ENCODE measurements at regions not wholly inside any gene's neighbourhood (a gene's known extent, or its start where the extent isn't known, plus 50 kb on each side); places are given as distances from the start of the nearest gene placed in this dataset.
"Not testable (repeated sequence)": the region's sequence is repeated elsewhere in the genome, so short reads cannot be mapped to it uniquely, and the experiment has no call there.

DNA sequence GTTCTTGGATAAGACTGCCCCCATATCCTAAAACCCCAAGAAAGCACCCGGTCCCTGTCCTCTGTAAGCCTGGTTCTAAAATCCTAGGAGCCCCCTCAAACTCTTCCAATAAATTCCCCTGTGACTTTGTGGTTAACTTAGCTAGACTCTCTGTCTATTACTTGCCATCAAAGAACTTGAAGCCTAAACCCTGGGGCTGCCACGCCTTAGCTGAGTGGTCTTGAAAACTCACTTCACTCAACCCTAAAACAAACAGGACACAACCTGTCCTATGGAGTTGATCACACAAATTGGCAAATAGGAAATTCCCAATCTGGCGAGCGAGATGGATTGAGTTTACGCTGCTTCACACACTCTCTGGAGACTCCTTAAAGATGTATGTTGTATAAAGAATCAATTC is 191.4 kb upstream of the SVIL start:
- DNase-seq (ENCODE audit: low spot score) = no peak

DNA sequence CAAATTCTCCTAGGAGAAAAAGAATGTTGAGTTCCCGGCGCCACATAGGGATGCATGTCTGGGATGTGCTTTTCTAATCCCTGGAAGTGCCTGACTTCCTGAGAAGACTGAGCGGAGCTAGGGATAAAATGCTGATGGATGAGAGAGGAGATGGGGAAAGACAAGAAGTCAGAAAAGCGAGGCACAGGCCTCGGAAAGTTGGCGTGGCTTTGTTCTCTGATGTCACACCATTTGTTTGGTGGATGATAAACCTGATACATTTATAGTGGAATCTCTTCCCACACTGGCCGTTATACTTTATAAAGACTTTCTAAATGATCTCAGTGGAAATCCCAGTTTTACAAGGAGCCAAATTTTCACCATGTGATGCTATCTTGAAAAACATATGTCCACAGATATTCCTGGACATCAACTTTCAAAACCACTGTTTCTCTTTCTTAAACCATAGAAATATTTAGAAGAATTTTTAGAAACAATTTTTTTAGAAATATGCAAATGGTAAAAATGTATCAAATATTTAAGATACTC is 188.8 kb upstream of the SVIL start:
- no peak for DNase-seq (ENCODE audit: low spot score)

DNA sequence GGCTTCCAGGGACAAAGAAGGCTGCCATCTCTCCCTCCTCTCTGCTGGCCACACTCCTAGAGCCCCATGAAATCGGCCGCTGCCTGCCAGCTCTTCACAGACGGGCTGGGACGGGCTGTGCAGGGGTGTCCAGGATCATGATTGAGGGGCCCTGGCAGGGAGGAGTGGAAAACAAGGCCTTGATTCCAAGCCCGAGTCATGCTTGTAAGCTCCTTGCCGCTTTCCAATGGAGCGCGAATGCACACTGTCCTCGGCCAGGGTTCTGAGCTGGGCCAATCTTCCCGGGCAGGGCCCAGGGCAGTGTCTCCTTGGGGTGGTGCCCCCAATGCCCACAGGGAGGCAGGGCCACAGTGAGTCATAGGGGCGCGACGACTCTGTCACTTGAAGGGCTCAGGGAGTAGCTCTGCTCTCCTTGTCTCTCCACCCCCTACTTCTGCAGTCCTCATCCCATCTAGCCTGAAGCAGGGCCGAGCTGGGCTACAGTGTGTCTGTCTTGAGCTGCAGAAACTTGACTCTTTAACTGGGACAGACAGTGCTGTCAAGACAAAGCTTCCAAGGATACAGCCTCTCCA is 186.2 kb upstream of the SVIL start:
- no peak for DNase-seq (ENCODE audit: low spot score)

DNA sequence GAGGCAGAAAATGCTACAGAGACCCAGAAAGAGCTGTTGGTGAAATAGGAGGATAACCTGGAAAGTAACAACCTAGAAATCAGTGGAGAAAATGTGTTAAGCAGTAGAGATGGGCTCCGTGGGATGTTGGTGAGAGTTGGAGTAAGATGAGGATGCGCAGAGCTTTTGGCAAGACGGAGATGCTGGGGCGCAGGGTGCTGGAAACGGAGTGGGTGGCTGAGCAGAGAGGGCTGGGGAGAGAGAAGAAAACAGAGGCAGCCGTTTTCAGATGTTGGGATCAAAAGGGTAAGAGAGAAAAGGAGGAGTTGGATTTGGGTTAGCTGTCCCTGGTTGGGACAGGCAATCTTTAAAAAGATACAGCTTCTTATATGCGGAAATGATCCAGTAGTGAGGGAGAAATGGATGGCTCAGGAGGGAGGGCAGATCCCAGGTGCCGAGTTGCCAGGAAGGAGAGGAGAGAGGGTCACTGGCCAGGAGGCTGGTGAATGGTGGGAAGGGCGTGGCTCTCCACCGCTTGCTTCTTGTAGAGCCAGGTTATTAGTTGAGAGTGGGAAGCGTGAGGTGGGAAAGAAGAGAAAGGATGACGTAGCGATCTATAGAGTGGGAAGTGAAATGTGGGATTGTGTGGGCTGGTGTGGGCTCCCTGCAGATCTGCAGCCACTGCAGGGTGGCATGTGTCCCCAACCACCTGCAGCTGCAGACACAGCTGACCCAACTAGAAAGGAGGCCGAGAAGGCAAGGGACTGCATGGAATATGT is 182.2 kb upstream of the SVIL start:
- DNase-seq (ENCODE audit: low spot score) = no peak

DNA sequence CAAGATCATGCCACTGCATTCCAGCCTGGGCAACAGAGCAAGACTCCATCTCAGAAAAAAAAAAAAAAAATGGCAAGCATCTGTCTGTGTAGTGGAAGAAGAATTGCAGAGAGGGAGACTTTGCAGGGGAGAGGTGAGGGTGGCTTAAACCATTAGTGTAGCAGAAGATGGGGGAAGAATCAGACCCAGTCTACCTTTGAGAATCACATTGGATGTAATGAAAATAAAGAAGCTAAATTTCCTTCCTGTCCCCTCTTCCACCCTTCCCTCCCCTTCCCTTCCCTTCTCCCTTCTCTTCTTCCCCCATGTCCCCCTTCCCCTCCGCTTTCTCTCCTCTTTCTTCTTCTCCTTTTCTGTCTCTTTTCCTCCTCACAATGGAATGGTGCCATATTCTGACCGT is 180.8 kb upstream of the SVIL start:
- DNase-seq (ENCODE audit: low spot score) = no peak

DNA sequence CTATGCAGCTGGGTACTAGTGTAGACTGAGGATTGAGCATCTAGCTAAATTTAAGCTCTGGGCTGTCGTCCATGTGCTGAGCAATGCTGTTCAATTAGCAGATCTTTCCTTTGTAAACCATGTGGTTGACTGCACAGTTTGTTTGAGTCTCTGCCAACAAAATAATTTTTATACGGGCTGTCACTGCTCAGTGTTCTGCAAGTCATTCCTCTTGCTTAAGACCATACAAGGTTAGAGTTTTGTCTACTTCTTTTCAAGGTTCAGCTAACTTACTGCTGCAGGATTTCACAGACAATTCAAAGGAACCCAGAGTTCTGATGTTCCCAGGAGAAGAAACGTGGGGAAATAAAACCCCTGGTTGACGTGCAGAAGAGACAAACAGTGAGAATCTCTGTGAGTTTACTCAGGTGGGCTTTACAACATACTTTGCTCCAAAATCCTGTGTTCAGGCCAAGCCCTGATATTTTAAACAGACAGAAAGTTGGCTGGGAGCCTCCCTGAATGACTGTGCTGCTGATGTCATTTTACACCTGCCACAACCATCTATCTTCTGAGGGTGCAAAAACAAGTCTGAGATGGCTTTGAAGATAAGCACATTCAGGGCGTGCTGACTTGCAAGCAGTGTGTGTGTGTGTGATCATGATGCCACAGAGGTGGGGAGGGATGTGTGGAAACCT is 177.1 kb upstream of the SVIL start:
- no peak for DNase-seq (ENCODE audit: low spot score)

DNA sequence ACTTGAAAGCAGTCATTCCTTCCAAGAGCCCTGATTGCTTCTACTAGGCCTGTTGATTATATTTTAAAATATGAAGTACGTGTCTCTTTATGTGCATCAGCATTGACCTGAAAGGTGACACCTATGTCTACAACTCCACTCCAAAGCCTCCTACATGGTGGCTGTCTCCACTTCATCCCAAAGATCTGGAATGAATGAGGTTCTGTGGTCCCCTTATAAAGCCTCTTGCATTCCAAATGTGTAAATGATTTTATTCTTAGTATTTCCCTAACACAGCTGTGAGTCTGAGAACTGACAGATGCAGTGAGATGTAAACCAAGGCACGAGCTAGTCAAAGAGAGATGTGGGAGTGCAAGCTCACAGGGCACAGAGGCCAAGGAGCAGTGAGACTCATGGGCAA is 176.0 kb upstream of the SVIL start:
- no peak for DNase-seq (ENCODE audit: low spot score)

DNA sequence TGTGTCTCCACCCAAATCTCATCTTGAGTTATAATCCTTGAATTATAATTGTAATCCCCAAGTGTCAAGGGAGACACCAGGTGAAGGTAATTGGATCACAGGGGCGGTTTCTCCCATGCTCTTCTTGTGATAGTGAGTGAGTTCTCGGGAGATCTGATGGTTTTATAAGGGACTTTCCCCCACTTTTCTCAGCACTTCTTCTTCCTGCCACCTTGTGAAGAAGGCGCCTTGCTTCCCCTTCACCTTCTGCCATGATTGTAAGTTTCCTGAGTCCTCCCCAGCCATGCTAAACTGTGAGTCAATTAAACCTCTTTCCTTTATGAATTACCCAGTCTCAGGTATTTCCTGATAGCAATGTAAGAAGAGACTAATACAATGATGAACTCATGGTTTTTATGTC is 175.5 kb upstream of the SVIL start:
- DNase-seq (ENCODE audit: low spot score) = not testable (repeated sequence)

DNA sequence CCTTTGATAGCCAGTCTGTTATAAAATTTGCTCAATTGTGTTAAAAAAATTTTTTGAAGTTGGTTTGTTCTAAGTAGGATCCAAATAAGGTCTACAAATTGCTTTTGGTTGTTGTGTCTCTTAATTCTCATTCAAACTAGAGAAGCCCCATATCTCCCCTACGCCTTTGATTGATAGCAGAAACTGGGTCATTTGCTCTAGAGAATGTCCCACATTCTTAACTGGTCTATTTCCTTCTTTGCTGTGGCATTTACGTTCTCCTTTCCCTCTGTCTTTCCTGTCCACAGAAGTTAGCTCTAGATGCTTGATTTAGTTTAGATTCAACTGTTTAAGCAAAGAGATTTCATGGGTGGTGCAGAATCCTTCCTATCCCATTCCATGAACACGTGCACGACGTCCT is 174.6 kb upstream of the SVIL start:
- DNase-seq (ENCODE audit: low spot score) = no peak

DNA sequence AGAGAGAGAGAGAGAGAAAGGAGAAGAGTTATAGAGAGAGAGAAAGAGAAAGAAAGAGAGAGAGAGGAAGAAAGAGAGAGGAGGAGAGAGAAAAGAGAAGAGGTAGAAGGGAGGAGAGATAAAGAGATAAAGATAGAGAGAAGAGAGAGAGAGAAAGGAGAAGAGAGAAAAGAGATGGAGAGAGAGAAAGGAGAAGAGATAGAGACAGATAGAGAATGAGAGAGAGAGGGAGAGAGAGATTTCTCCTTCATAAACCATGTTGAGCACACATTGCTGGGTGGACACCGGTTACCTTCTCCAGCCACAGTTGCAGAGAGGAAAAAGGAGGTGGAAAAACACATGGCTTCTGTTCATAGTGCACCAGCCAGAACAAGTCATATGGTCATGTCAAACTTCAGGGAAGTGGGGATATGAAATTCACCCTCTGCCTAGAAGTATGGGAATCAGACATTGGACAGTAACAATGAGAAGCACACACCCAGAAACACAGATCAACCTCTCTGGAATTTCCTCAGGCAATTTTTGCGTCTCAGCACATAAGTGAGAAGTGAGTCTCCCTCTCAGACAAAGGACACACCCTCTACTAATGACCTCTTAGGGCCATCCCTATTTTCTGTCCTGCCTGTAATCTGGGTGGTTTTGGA is 172.5 kb upstream of the SVIL start:
- no peak for DNase-seq (ENCODE audit: low spot score)

DNA sequence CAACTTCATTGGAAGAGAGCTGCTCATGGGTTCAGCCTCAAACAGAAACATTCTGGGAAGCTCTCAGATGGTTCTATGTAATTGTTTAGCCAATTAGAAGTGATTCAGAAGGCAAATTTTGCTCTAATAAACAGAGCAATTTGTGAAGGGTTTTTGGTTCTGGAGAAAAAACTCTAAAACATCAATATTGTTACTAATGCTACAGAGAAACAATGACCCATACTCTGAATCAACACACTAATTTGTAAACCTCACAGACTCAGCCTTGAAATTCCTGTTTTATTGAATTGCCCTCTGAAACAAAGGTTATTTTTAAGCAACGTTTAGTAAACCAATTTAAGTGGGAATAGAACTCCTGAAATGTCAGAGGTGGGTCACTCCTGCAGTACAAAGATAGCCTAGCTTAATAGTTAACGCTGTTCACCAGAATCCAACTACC is 171.6 kb upstream of the SVIL start:
- no peak for DNase-seq (ENCODE audit: low spot score)

DNA sequence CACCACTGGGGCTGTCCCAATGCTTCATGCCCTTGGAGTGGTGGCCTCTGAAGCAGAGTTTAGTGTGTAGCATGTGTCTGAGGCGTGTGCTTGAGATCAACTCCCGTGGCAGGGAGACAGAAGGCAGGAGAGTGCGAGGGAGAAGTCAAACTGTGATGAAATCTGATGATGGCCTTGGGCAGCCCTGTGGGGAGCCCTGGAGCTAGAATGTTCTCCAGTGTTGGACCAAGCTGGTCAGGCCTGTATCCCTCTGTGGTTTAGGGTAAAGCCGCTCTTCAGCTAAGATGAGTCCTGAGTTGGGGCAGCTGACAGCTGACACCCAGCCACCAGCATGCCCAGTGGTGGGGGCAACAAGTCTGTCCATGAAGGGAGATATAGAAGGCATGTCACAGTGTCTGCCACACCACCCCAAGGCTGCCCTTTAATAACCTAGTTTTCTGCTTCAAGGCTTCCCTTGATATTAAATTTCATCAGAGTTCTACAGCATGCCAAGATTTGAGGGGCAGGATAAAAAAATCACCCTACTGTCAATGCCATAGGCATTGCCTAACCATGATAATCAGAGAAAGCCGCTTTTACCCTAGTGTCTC is 170.5 kb upstream of the SVIL start:
- DNase-seq (ENCODE audit: low spot score) = no peak

DNA sequence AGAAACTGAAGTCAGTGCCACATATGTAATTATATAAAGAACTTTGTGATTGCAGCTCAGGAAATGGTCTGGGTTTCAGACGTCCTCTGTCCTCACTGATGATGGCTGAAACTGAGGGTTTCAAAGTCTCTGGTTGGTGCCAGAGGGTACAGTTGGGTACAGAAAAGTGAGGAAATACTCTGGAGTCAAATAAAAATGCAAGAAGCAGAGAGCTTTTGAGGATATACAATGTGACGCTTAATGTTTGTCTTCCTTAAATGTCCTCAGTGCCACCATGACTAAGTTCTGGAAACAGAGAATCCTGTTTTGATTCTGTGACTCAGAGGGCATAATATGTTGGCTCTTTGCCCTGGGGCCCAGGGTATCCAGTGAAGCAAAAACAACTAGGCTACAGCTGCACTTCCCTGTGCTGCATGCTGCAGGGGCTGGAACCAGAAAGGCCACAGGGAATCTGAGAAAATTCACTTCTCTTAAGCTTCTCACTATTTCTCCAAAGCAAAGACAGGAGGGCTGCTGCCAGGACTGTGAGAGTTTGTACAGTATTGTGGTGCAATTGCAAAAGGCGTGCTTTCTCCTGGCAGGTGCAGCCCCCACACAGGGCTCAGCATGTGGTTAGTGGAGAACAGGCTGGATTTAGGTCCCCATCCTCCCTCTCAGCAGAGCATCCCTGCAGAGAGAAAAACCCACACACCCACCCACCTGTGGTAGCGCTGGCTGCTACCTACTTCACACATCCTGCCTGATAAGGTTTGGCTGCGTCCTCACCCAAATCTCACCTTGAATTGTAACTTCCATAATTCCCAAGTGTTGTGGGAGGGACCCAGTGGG is 169.5 kb upstream of the SVIL start:
- DNase-seq (ENCODE audit: low spot score) = no peak

DNA sequence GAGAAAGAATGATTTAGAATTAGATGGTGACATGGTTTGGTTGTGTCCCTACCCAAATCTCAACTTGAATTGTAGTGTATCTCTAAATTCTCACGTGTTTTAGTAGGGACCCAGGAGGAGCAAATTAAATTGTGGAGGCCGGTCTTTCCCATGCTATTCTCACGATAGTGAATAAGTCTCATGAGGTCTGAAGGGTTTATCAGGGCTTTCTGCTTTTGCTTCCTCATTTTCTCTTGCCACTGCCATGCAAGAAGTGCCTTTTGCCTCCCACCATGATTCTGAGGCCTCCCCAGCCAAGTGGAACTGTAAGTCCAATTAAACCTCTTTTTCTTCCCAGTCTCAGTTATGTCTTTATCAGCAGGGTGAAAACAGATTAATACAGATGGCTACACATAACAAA is 167.4 kb upstream of the SVIL start:
- no peak for DNase-seq (ENCODE audit: low spot score)

DNA sequence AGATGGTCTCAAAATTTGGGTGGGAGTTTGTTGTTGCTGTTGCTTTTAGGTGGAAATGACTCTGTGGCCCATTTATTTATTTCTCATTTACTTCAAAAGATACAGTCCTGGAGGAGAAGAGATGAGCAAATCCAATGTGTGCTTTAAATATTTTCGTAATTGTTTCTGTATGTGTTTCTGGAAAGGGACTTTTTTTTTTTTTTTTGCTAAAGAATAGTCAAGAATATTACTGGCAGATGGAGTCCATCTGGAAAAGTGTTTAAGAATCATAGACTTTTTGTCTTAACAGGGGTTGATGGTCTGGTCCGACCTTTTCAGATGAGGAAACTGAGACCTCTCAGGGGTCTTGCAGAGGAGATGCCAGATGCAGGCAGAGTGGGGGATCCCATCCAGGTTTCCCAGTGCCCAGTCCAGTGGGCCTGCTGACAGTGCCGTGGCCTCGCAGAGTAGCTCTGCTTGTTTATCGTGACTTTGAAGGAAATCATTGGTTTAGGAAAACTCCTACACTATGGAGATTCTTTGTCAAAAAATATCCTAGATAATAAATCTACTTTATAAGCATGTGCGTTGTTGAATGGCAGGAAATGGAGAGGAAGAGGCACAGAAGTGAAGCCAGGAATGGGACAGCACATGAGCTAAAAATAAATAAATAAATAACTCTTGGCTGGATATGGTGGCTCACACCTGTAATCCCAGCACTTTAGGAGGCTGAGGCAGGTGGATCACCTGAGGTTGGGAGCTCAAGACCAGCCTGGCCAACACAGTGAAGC is 164.3 kb upstream of the SVIL start:
- DNase-seq (ENCODE audit: low spot score) = no peak

DNA sequence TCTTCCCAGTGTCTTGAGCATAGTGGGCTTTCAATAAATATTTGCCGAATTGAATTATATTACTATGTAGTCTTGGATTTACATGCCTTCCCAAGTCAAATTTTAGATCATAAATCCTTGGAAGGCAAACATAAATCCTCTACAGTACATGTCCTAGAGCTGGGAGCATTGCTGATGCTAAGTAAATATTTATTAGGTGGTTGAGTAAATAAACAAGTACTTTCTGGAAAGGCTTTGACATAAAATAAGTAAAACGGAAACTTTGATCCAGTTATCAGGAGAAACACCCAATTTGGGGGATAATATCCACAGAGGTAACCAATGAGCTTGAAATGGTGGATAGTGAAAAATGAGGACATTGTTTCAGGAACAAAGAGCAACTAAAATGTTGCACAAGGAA is 162.8 kb upstream of the SVIL start:
- DNase-seq (ENCODE audit: low spot score) = no peak

DNA sequence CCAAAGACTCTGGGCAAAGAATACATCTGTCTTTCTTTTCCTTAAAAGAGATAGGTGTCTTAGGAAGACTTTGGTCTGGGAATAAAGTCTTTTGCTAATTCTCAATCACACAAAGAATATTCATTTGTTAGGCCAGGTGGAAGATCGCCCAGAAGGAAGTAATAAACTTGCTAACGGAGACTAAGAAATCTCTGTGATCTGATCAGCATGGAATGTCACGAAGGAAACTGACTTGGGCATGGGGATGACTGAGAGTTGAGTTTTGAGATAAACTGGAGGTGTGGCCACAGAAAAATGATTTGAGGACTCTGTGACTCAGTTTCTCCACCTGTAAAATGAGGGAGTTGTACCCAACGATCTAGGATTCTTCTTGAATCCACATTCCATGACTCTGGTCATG is 161.1 kb upstream of the SVIL start:
- no peak for DNase-seq (ENCODE audit: low spot score)

DNA sequence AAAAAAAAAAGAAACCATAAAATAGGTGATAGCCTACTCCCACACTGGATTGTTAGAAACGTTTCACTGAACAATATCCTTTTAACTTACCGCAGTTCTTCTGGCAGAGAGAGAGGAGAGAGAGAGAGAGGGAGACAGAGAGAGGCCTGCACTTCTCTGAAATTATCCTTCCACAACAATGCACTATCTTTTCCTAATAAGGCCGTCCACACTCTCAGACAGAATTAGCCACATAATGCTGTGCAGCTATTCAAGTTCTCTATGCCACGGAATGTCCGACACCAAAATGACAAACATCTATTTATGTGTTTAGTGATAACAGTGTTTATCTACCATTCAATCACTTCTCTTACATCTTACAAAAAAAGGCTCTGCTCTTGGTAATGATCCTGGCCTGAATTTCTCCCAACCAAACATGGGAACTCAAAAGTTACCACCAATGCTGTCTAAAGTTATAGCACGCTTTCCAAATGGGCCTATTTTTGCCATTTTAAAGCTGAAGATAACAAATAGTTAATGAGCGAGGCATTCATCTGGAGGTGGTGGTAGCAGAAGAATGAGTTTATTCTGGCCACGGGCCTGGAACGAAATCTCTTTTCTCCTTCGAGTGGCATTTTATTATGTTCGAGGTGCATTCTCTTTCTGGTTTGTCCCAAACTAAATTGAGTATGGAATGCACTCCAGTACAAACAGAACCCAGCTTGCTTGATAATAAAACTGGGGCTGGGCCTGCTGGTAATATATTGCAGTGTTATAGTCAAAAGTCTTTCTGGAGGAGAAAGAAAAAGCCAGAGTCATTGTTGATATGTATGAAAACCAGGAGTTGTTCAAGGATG is 160.2 kb upstream of the SVIL start:
- DNase-seq (ENCODE audit: low spot score) = no peak

DNA sequence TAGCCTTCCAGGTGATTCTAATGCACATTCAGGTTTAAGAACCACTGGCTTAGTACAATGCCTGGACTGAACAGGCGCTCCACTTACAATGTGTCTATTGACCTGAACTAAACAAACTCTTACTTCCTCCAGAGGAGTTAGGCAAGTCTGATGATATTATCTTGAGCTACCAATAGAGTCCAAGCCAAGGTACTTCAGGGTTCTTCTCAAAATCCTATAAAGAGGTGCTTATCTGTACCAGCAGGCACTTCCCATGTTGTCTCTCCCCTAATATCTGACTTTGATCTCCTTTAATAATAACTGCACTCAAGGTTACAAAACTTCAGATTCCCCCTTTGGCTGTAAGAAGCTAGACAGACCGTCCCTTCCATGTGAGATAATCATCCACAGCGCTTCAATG is 157.0 kb upstream of the SVIL start:
- DNase-seq (ENCODE audit: low spot score) = no peak

DNA sequence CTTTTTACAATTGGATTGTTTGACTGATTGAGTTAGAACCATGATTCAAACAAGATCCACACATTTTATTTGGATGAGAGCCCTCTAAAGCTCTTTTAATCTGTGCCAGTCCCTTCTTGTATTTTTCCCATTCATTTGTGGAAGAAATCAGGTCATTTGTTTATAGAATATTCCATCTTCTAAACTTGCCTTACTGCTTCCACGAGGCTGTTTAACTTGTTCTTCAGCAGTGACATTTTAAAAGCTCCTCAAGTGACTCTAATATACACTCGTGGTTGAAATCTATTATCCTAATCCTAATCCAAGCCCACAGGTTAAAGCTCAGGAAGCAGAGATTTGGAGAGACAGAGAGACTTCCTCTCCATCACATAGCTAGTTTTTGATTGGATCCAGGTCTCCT is 155.4 kb upstream of the SVIL start:
- DNase-seq (ENCODE audit: low spot score) = no peak

All from NAMALWA (cell line).